ENCODE measurements at regions not wholly inside any gene's neighbourhood (a gene's known extent, or its start where the extent isn't known, plus 50 kb on each side); places are given as distances from the start of the nearest gene placed in this dataset.

GRCh38 chr20:39936401-39936800 is 752.6 kb downstream of the MAFB start:
- TF ChIP-seq CTCF (IDR thresholded peaks at IDR 0.05; ENCODE audit: low read depth, low read length, poor library complexity, severe bottlenecking) (no peak), EZH2phosphoT487 (IDR thresholded peaks at IDR 0.05; ENCODE audit: borderline replicate concordance, low read length) (no peak)
- H3K27me3 ChIP-seq (ENCODE audit: control insufficient read depth, low read length), result no peaks in the 10 kb centered on the region
- no peak overlapping the region for H3K4me2 ChIP-seq (ENCODE audit: low read length)

GRCh38 chr20:39935901-39936300 is 753.1 kb downstream of the MAFB start:
- Histone ChIP-seq H3K4me3 (ENCODE audit: low read length) (no peak overlapping the region), H3K27me3 (ENCODE audit: control insufficient read depth, low read length) (no peaks in the 10 kb centered on the region)
- TF ChIP-seq CTCF (IDR thresholded peaks at IDR 0.05; ENCODE audit: low read depth, low read length, poor library complexity, severe bottlenecking) (no peak), EZH2phosphoT487 (IDR thresholded peaks at IDR 0.05; ENCODE audit: borderline replicate concordance, low read length) (no peak)

More at GRCh38 chr20:39936401-39936800, 752.6 kb downstream of the MAFB start:
- no peaks in the 10 kb centered on the region for H4K20me1 ChIP-seq (ENCODE audit: control insufficient read depth, insufficient read depth, low read depth, low read length)
- no peaks in the 10 kb centered on the region for H3K9me2 ChIP-seq (replicated peaks; ENCODE audit: control insufficient read depth, low read length)
- no peak overlapping the region for H3K27ac ChIP-seq (ENCODE audit: low read depth, low read length)
- no peaks in the 10 kb centered on the region for H3K4me1 ChIP-seq (ENCODE audit: control insufficient read depth, low read length)
- H3K36me3 ChIP-seq (ENCODE audit: control insufficient read depth, low read length), result no peaks in the 10 kb centered on the region
- no peaks in the 10 kb centered on the region for H3K9me3 ChIP-seq (ENCODE audit: control insufficient read depth, insufficient read depth, low read length)
- H3K4me3 ChIP-seq (ENCODE audit: low read length), result no peak overlapping the region
- H3F3A ChIP-seq (ENCODE audit: control insufficient read depth, insufficient read depth), result no peaks in the 10 kb centered on the region
- no peaks in the 10 kb centered on the region for H3K79me2 ChIP-seq (ENCODE audit: control insufficient read depth, low read length)

GRCh38 chr20:39916236-39916765 is 772.7 kb downstream of the MAFB start:
- Histone ChIP-seq H3K27ac (ENCODE audit: low read depth, low read length) (no peak overlapping the region), H3K4me2 (ENCODE audit: low read length) (no peak overlapping the region), H3K4me3 (ENCODE audit: low read length) (no peak overlapping the region), H3K36me3 (ENCODE audit: control insufficient read depth, low read length) (no peaks in the 10 kb centered on the region), H3K4me1 (ENCODE audit: control insufficient read depth, low read length) (no peaks in the 10 kb centered on the region), H3K9me2 (replicated peaks; ENCODE audit: control insufficient read depth, low read length) (no peaks in the 10 kb centered on the region), H3K27me3 (ENCODE audit: control insufficient read depth, low read length) (no peaks in the 10 kb centered on the region), H4K20me1 (ENCODE audit: control insufficient read depth, insufficient read depth, low read depth, low read length) (no peaks in the 10 kb centered on the region), H3F3A (ENCODE audit: control insufficient read depth, insufficient read depth) (no peaks in the 10 kb centered on the region), H3K79me2 (ENCODE audit: control insufficient read depth, low read length) (no peaks in the 10 kb centered on the region), H3K9me3 (ENCODE audit: control insufficient read depth, insufficient read depth, low read length) (no peaks in the 10 kb centered on the region)
- TF ChIP-seq EZH2phosphoT487 (IDR thresholded peaks at IDR 0.05; ENCODE audit: borderline replicate concordance, low read length), result no peak
- no peak for TF ChIP-seq CTCF (IDR thresholded peaks at IDR 0.05; ENCODE audit: low read depth, low read length, poor library complexity, severe bottlenecking)

More at GRCh38 chr20:39935901-39936300, 753.1 kb downstream of the MAFB start:
- no peak overlapping the region for H3K4me2 ChIP-seq (ENCODE audit: low read length)
- no peaks in the 10 kb centered on the region for H3K36me3 ChIP-seq (ENCODE audit: control insufficient read depth, low read length)
- H3K9me2 ChIP-seq (replicated peaks; ENCODE audit: control insufficient read depth, low read length), result no peaks in the 10 kb centered on the region
- H3F3A ChIP-seq (ENCODE audit: control insufficient read depth, insufficient read depth), result no peaks in the 10 kb centered on the region
- H3K9me3 ChIP-seq (ENCODE audit: control insufficient read depth, insufficient read depth, low read length), result no peaks in the 10 kb centered on the region
- no peaks in the 10 kb centered on the region for H3K4me1 ChIP-seq (ENCODE audit: control insufficient read depth, low read length)
- H3K79me2 ChIP-seq (ENCODE audit: control insufficient read depth, low read length), result no peaks in the 10 kb centered on the region
- no peaks in the 10 kb centered on the region for H4K20me1 ChIP-seq (ENCODE audit: control insufficient read depth, insufficient read depth, low read depth, low read length)
- no peak overlapping the region for H3K27ac ChIP-seq (ENCODE audit: low read depth, low read length)

Measured in DOHH2 (cell line).